ENCODE measurements at regions not wholly inside any gene's neighbourhood (a gene's known extent, or its start where the extent isn't known, plus 50 kb on each side); places are given as distances from the start of the nearest gene placed in this dataset.

DNA sequence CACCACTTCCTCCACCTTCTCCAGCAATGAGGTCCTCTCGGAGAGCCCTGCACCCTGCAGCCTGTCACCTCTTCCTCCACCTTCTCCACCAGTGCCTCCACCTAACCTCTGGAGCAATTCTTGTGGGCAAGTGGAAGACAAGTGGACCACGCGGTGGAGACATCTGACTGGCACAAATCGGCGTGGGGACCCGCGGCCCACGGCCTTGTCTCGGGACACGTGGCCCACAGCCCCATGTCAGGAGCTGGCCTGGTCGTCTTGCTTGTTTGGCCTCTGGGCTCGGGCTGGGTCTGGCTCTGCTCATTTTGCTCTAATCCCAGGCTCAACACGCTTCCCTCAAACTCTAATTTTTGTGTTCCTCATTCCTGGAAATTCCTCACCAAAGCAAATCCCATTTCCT is 393.1 kb upstream of the IRX1 start:
- H3K4me3 ChIP-seq (ENCODE audit: low read depth, low read length) = no peak overlapping the region
- no peaks in the 10 kb centered on the region for H3K27me3 ChIP-seq (ENCODE audit: control insufficient read depth, insufficient read depth, low read length)
- no peaks in the 10 kb centered on the region for H3K36me3 ChIP-seq (ENCODE audit: control insufficient read depth, insufficient read depth, low read length)
- no peak for FAIRE-seq
- DNase-seq (ENCODE audit: low read depth) = no peak
- TF ChIP-seq, protein P1, sequence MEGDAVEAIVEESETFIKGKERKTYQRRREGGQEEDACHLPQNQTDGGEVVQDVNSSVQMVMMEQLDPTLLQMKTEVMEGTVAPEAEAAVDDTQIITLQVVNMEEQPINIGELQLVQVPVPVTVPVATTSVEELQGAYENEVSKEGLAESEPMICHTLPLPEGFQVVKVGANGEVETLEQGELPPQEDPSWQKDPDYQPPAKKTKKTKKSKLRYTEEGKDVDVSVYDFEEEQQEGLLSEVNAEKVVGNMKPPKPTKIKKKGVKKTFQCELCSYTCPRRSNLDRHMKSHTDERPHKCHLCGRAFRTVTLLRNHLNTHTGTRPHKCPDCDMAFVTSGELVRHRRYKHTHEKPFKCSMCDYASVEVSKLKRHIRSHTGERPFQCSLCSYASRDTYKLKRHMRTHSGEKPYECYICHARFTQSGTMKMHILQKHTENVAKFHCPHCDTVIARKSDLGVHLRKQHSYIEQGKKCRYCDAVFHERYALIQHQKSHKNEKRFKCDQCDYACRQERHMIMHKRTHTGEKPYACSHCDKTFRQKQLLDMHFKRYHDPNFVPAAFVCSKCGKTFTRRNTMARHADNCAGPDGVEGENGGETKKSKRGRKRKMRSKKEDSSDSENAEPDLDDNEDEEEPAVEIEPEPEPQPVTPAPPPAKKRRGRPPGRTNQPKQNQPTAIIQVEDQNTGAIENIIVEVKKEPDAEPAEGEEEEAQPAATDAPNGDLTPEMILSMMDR (IDR thresholded peaks at IDR 0.05; ENCODE audit: insufficient read depth, low read length, severe bottlenecking) = no peak

DNA sequence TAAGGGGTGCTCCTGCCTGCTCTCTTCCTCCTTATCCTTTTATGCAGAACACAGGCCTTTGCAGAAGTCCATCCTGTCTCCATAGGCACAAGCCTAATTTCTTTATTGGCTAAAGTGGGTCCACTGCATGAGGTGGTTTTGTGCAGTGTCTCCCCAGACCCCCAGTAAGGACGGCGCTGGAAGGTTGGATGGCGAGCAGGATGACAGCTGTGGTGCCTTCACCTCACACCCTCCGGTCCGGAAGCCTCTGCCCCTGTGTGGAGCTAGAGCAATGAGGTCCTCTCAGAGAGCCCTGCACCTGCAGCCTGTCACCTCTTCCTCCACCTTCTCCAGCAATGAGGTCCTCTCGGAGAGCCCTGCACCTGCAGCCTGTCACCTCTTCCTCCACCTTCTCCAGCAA is 393.7 kb upstream of the IRX1 start:
- Histone ChIP-seq H3K36me3 (ENCODE audit: control insufficient read depth, insufficient read depth, low read length) (no peaks in the 10 kb centered on the region), H3K4me3 (ENCODE audit: low read depth, low read length) (no peak overlapping the region), H3K27me3 (ENCODE audit: control insufficient read depth, insufficient read depth, low read length) (no peaks in the 10 kb centered on the region)
- TF ChIP-seq, protein P1 (IDR thresholded peaks at IDR 0.05; ENCODE audit: insufficient read depth, low read length, severe bottlenecking) = no peak
- FAIRE-seq (no peak), DNase-seq (ENCODE audit: low read depth) (no peak)

DNA sequence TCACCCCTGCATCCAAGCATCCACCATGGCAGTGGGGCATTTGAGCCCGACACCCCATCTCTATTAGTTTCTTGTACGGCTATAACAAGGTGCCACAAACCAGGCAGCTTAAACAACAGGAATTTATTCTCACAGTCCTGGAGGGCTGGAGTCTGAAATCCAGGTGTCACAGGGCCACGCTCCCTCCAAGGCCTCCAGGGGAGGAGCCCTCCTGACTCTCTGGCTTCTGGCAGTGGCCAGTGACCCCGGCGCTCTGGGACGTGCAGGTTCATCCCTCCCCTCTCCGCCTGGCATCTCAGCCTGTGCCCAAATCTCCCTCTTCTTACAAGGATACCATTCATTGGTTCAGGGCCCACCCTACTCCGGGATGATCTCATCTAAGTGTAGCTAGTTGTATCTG is 394.5 kb upstream of the IRX1 start:
- DNase-seq (ENCODE audit: low read depth) = no peak
- TF ChIP-seq, protein P1 (IDR thresholded peaks at IDR 0.05; ENCODE audit: insufficient read depth, low read length, severe bottlenecking) = no peak
- Histone ChIP-seq H3K36me3 (ENCODE audit: control insufficient read depth, insufficient read depth, low read length) (no peaks in the 10 kb centered on the region), H3K27me3 (ENCODE audit: control insufficient read depth, insufficient read depth, low read length) (no peaks in the 10 kb centered on the region), H3K4me3 (ENCODE audit: low read depth, low read length) (no peak overlapping the region)
- no peak for FAIRE-seq

DNA sequence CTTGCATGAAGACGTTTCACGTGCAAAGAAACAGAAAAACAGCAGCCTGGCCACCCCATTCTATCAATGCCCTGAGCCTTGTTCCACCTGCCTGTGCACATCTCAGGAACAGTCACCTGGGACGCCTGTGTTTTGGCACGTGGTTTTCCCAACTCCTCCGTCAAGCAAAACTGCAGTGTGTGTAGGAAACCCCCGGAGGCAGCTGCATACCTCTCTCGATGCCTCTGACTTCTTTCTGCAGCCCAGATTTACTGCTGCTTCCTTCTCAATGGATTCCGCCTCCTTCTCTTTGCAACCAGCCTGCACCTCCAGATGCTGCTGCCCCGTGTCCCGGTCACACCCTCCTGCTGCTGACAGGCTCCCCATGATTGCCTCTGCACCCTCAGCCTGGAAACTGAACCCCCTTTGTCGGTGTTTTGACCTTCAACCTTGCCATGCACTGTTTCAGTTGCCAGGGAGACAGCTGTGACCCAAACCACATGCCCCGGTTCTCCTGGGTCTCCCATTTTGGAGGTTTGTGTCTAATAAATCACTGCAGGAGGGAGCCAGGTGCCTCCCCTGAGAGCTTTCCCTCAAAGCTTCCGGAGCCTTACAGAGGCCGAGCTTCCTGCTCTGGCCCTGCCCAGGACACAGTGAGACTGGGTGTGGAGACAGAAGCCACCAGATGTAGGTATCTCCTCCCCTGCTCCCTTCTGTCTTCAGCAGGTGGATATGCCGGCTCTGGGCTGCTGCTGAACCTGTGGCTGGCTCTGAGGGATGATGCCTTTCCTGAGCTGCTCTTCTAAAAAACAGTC is 395.5 kb upstream of the IRX1 start:
- no peak for FAIRE-seq

DNA sequence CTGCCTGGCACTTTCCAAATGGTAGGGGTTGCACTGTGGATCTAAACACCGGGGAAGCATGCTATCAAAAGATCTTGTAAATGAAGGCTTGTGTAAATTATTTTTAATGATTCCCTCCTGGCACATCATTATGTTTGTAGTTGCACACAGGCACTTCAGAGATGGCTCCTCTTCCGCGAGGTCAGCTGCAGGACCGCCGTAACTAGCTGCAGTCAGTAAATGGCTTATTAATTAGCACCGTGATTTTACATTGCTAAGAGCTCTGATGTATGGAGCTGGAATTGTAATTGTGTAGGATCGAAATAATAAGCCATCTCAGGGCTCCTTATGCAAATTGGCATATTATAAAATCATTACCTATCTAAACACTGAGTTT is 397.6 kb upstream of the IRX1 start:
- no peaks in the 10 kb centered on the region for H3K36me3 ChIP-seq (ENCODE audit: control insufficient read depth, insufficient read depth, low read length)
- H3K4me3 ChIP-seq (ENCODE audit: low read depth, low read length) = no peak overlapping the region
- TF ChIP-seq, protein P1 (IDR thresholded peaks at IDR 0.05; ENCODE audit: insufficient read depth, low read length, severe bottlenecking) = no peak
- FAIRE-seq (no peak), DNase-seq (ENCODE audit: low read depth) (no peak)
- H3K27me3 ChIP-seq (ENCODE audit: control insufficient read depth, insufficient read depth, low read length) = no peaks in the 10 kb centered on the region

More for the DNA sequence above, 395.5 kb upstream of the IRX1 start:
- Histone ChIP-seq H3K27me3 (ENCODE audit: control insufficient read depth, insufficient read depth, low read length) (no peaks in the 10 kb centered on the region), H3K4me3 (ENCODE audit: low read depth, low read length) (no peak overlapping the region), H3K36me3 (ENCODE audit: control insufficient read depth, insufficient read depth, low read length) (no peaks in the 10 kb centered on the region)
- no peak for DNase-seq (ENCODE audit: low read depth)
- TF ChIP-seq, protein P1 (IDR thresholded peaks at IDR 0.05; ENCODE audit: insufficient read depth, low read length, severe bottlenecking) = no peak
